Right lobe of liver (tissue), 4 donors: ENCODE measurements at regions not wholly inside any gene's neighbourhood (a gene's known extent, or its start where the extent isn't known, plus 50 kb on each side); places are given as distances from the start of the nearest gene placed in this dataset.

Experiments used
- POLR2A ChIP-seq: fragments of 450-650 bp; IDR thresholded peaks from one replicate; pipeline ENCODE4 v1.6.1; 2017; ENCODE audit warnings: antibody characterized with exemption, mild to moderate bottlenecking
- TF ChIP-seq, protein P1 (sequence below), 4 donors: fragments of 200-600 bp in 3 of 4; fragments of 450-650 bp in 1 of 4; IDR thresholded peaks; one replicate each; pipeline versions ENCODE4 v1.5.1 to v1.8.0; 2016 to 2022; ENCODE audit warnings: antibody characterized with exemption in 4 of 4, mild to moderate bottlenecking in 2 of 4
- donor health status: DM: no; HTN: no; CAD: no.
- donor health status: DM: no; HTN: no; CAD: no.
- donor health status: DM: no; HTN: yes; CAD: no.

DNA sequence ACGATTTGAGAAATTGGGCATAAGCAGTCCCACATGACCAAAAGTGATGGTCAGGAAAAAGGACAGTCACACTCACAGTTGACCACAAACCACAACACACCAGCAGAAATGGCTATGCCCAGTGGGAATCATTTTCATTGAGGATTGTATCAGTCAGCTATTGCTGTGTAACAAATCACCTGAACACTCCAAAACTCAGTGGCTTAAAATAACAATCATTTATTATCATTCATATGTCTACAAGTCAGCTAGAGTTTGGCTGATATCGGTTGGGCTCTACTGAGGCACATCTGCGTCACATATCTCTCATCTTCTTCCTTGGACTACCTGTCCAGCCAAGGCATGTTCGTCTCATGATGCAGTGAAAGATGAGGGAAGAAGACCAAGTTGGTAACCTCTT, 93.3 kb downstream of the CMC2 start:
- TF ChIP-seq, protein P1, sequence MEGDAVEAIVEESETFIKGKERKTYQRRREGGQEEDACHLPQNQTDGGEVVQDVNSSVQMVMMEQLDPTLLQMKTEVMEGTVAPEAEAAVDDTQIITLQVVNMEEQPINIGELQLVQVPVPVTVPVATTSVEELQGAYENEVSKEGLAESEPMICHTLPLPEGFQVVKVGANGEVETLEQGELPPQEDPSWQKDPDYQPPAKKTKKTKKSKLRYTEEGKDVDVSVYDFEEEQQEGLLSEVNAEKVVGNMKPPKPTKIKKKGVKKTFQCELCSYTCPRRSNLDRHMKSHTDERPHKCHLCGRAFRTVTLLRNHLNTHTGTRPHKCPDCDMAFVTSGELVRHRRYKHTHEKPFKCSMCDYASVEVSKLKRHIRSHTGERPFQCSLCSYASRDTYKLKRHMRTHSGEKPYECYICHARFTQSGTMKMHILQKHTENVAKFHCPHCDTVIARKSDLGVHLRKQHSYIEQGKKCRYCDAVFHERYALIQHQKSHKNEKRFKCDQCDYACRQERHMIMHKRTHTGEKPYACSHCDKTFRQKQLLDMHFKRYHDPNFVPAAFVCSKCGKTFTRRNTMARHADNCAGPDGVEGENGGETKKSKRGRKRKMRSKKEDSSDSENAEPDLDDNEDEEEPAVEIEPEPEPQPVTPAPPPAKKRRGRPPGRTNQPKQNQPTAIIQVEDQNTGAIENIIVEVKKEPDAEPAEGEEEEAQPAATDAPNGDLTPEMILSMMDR (IDR thresholded peaks at IDR 0.05), result no peak
- TF ChIP-seq POLR2A, result no peak
